ENCODE measurements at regions not wholly inside any gene's neighbourhood (a gene's known extent, or its start where the extent isn't known, plus 50 kb on each side); places are given as distances from the start of the nearest gene placed in this dataset.

DNA sequence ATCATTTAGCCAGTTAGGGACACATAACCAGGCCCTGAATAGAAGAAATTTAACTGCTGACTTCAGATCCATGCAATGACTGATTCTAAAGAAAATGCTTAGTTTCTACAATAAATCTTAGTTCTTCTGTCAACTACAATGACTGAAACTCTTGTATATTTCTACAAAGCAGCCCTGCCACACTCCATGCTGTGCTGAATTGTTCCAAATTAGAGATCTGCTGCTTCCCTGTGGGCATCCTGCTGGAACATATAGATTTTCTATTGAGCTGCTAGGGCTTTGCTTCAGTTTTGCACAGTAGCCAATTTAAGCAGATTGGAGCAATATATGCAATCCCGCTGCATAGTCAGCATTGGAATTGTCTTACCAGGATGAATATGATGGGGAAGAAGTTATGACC lies 312.8 kb upstream of the SMIM31 start:
- H3K9ac ChIP-seq (ENCODE audit: extremely low read depth, insufficient read length, low read length) = no peak overlapping the region
- no peaks in the 10 kb centered on the region for H3K23me2 ChIP-seq (ENCODE audit: insufficient read length, low read depth, low read length, poor library complexity, severe bottlenecking)
- H2BK20ac ChIP-seq (ENCODE audit: low read depth, low read length, poor library complexity, severe bottlenecking) = no peak overlapping the region
- H3K4me1 Mint-ChIP-seq = peaks cover 0 to 5% of the 10 kb centered on the region in 2 experiments; a peak in 2 of 4 replicates
- no peak overlapping the region for H3K4me3 Mint-ChIP-seq
- no peaks in the 10 kb centered on the region for H3K27me3 Mint-ChIP-seq (ENCODE audit: low read depth)
- H3T11ph ChIP-seq (ENCODE audit: low read length) = no peak overlapping the region
- no peaks in the 10 kb centered on the region for H3K9me3 Mint-ChIP-seq
- no peak overlapping the region for H3K27ac Mint-ChIP-seq
- H4K5ac ChIP-seq (ENCODE audit: insufficient read length, low read depth, low read length) = no peak overlapping the region
- TF ChIP-seq, protein P1, sequence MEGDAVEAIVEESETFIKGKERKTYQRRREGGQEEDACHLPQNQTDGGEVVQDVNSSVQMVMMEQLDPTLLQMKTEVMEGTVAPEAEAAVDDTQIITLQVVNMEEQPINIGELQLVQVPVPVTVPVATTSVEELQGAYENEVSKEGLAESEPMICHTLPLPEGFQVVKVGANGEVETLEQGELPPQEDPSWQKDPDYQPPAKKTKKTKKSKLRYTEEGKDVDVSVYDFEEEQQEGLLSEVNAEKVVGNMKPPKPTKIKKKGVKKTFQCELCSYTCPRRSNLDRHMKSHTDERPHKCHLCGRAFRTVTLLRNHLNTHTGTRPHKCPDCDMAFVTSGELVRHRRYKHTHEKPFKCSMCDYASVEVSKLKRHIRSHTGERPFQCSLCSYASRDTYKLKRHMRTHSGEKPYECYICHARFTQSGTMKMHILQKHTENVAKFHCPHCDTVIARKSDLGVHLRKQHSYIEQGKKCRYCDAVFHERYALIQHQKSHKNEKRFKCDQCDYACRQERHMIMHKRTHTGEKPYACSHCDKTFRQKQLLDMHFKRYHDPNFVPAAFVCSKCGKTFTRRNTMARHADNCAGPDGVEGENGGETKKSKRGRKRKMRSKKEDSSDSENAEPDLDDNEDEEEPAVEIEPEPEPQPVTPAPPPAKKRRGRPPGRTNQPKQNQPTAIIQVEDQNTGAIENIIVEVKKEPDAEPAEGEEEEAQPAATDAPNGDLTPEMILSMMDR (conservative IDR thresholded peaks at IDR 0.05) = no peak
- H2BK5ac ChIP-seq (ENCODE audit: insufficient read length, low read length) = no peak overlapping the region
- H3K27ac ChIP-seq (ENCODE audit: insufficient read length, low read depth, low read length) = no peak overlapping the region
- H2AK5ac ChIP-seq (ENCODE audit: insufficient read length, low read length) = no peak overlapping the region
- no peak overlapping the region for H2AFZ ChIP-seq (ENCODE audit: low read length)
- no peak overlapping the region for H3K14ac ChIP-seq (ENCODE audit: insufficient read depth, low read length)
- H4K91ac ChIP-seq (ENCODE audit: insufficient read length, low read depth, low read length) = no peak overlapping the region
- no peaks in the 10 kb centered on the region; a peak in 1 of 7 replicates for H3K36me3 Mint-ChIP-seq (ENCODE audit: insufficient read depth in 1 of 3, low read depth in 3 of 3)
- H3K56ac ChIP-seq (ENCODE audit: insufficient read length, low read depth, low read length) = no peak overlapping the region
- H3K9me3 ChIP-seq (ENCODE audit: control insufficient read depth, low read depth, low read length) = no peaks in the 10 kb centered on the region
- H4K8ac ChIP-seq (replicated peaks; ENCODE audit: insufficient read length, low read depth, low read length) = no peak overlapping the region
- no peaks in the 10 kb centered on the region for H3K79me2 ChIP-seq (ENCODE audit: insufficient read depth, low read length)
- H3K18ac ChIP-seq (ENCODE audit: insufficient read length, low read depth, low read length) = no peak overlapping the region
- H3K4me1 ChIP-seq (ENCODE audit: insufficient read depth, low read length) = no peaks in the 10 kb centered on the region
- H3K79me1 ChIP-seq (ENCODE audit: insufficient read depth, low read depth, low read length, poor library complexity, severe bottlenecking) = no peaks in the 10 kb centered on the region
- no peak overlapping the region for H3K4ac ChIP-seq (ENCODE audit: low read depth, low read length)
- DNase-seq = no peak
- no CpG with 5 or more reads among the region's 1 CpG for WGBS (ENCODE audit: extremely low coverage, insufficient read length, low lambda C conversion rate)
- H2BK15ac ChIP-seq (ENCODE audit: low read depth, low read length) = no peak overlapping the region
- no peak overlapping the region for H2BK120ac ChIP-seq (ENCODE audit: low read depth, low read length, poor library complexity, severe bottlenecking)
- no peak overlapping the region for H3K23ac ChIP-seq (ENCODE audit: insufficient read length, low read depth, low read length)
- H3K4me2 ChIP-seq (ENCODE audit: insufficient read depth, insufficient read length, low read length) = no peak overlapping the region
- no peak overlapping the region for H2BK12ac ChIP-seq (ENCODE audit: insufficient read length, low read depth, low read length)
- no peaks in the 10 kb centered on the region for H3K27me3 ChIP-seq (ENCODE audit: insufficient read depth, low read length)
- no peaks in the 10 kb centered on the region for H4K20me1 ChIP-seq (ENCODE audit: control insufficient read depth, insufficient read depth, insufficient read length)
